CD4-positive, alpha-beta T cell (primary cell): ENCODE measurements at regions not wholly inside any gene's neighbourhood (a gene's known extent, or its start where the extent isn't known, plus 50 kb on each side); places are given as distances from the start of the nearest gene placed in this dataset.

Source experiments
- ATAC-seq: fragments of 200-7000 bp; cut with Tn5 transposase; one replicate; pipeline ENCODE4 v1.10.0; 2022; ENCODE audit warnings: mild to moderate bottlenecking; ENCODE audit not compliant: poor library complexity
- CTCF ChIA-PET: fragments of 350-600 bp; sonication (Branson Sonifier 250); formaldehyde crosslinking; loops from one replicate; lab custom pipeline; 2021; ENCODE audit warnings: antibody characterized with exemption, inconsistent platforms; lab: Charles Lee
- POLR2A ChIA-PET: fragments of 350-600 bp; sonication (Branson Sonifier 250); formaldehyde crosslinking; loops from one replicate; lab custom pipeline; 2021; ENCODE audit warnings: antibody characterized with exemption, inconsistent platforms; lab: Charles Lee
- DNase-seq, 14 experiments: peaks; one replicate each; pipeline ENCODE4 v3.0.0-alpha.2; 2013 to 2020; ENCODE audit warnings: mixed read lengths in 2 of 14
- H3K27ac ChIP-seq, 2 donors: one replicate each; pipeline versions ENCODE4 v1.5.1 to v1.7.0; 2013; ENCODE audit warnings: low read length in 2 of 2, low read depth in 1 of 2, mild to moderate bottlenecking in 1 of 2
- H3K27me3 ChIP-seq, 2 experiments: 1 replicate in 1 of 2; 2 replicates in 1 of 2; pipeline versions ENCODE4 v1.6.1 to v1.7.0; 2013; ENCODE audit warnings: low read length in 2 of 2, control low read depth in 1 of 2, mild to moderate bottlenecking in 1 of 2, moderate library complexity in 1 of 2; ENCODE audit not compliant: insufficient read depth in 2 of 2, control insufficient read depth in 1 of 2
- H3K36me3 ChIP-seq: one replicate; pipeline ENCODE4 v1.6.1; 2013; ENCODE audit warnings: low read length, control low read depth; ENCODE audit not compliant: insufficient read depth
- H3K4me1 ChIP-seq: one replicate; pipeline ENCODE4 v1.6.1; 2013; ENCODE audit warnings: low read length, control low read depth; ENCODE audit not compliant: insufficient read depth
- H3K4me3 ChIP-seq: one replicate; pipeline ENCODE4 v1.5.1; 2013; ENCODE audit warnings: mild to moderate bottlenecking, low read length, moderate library complexity
- H3K9me3 ChIP-seq, 2 experiments: 1 replicate in 1 of 2; 2 replicates in 1 of 2; pipeline versions ENCODE4 v1.6.1 to v1.7.0; 2013; ENCODE audit warnings: low read length in 2 of 2, mild to moderate bottlenecking in 2 of 2, control low read depth in 1 of 2, moderate library complexity in 1 of 2; ENCODE audit not compliant: control insufficient read depth in 1 of 2, insufficient read depth in 1 of 2
- H3K27ac Mint-ChIP-seq: one replicate; pipeline ENCODE4 v1.8.0; 2020; ENCODE audit warnings: mixed read lengths
- H3K27me3 Mint-ChIP-seq: one replicate; pipeline ENCODE4 v1.8.0; 2021; ENCODE audit warnings: mixed read lengths
- H3K36me3 Mint-ChIP-seq: one replicate; pipeline ENCODE4 v1.8.0; 2021; ENCODE audit warnings: low read depth, mixed read lengths
- H3K4me1 Mint-ChIP-seq: one replicate; pipeline ENCODE4 v1.8.0; 2021; ENCODE audit warnings: low read depth, mixed read lengths
- H3K4me3 Mint-ChIP-seq: one replicate; pipeline ENCODE4 v1.8.0; 2020; ENCODE audit warnings: mild to moderate bottlenecking, mixed read lengths
- H3K9me3 Mint-ChIP-seq: one replicate; pipeline ENCODE4 v1.8.0; 2020; ENCODE audit warnings: mixed read lengths
- CTCF ChIP-seq: fragments of 200-600 bp; IDR thresholded peaks from one replicate; pipeline ENCODE4 v1.8.0; 2022; ENCODE audit warnings: antibody characterized with exemption, mild to moderate bottlenecking
- intact Hi-C, 2 experiments: fragments of 100-400 bp; cut with DNase I in 1 of 2; cut with micrococcal nuclease in 1 of 2; formaldehyde crosslinking; loops; one replicate each; pipeline versions ENCODE4 v1.15.1 to v1.9.0; 2023 to 2025; cut with DNase I, micrococcal nuclease

DNA sequence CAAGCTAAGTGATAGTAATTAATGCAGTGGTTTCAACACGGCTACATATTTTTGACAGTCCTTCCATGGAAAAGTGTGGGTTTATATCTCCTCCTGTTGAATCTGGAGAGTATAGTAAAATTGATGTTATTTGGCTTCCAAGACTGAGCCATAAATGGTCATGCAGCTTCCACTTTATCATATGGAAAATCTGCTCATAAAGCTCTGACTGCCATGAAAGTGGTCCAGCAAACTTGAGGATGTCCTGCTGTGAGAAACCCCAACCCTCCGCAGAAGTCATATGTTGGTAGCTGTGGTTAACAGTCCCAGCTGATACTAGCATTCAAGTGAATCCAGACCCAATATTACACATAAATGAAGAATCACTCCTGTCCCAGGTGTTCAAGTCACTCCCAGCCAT is 378.3 kb downstream of the KCTD16 start:
- H3K4me1 ChIP-seq, result no peaks in the 10 kb centered on the region

DNA sequence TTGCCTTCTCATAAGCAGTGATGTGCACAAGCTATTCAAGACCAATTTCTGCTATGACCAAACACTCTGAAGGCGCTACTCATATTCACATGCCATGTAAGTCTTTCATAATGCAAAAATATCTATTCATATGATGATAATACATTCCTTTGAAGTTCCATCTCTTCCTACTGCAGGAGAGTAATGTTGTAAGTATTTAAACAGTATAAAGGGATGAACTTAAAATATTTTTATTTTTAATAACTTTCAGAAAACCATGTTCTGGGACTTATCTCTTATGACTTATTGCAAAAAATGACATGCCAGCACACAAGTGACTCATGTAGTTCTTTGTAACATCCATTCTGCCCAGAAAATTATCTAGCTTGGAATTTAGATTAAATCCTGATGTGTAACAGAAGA is 376.4 kb downstream of the KCTD16 start:
- Histone ChIP-seq H3K36me3 (no peaks in the 10 kb centered on the region), H3K9me3 (peaks cover 0 to 6% of the 10 kb centered on the region in 2 experiments), H3K27ac (no peak overlapping the region), H3K4me1 (no peaks in the 10 kb centered on the region), H3K4me3 (no peak overlapping the region), H3K27me3 (no peaks in the 10 kb centered on the region)
- ATAC-seq (no peak), DNase-seq (no peak)
- peaks cover 6% of the 10 kb centered on the region for H3K9me3 Mint-ChIP-seq
- intact Hi-C loops, result no loop called here
- no peak overlapping the region for H3K27ac Mint-ChIP-seq
- no peaks in the 10 kb centered on the region for H3K27me3 Mint-ChIP-seq
- ChIA-PET POLR2A (no interaction called here), CTCF (no interaction called here)
- TF ChIP-seq CTCF, result no peak
- H3K4me3 Mint-ChIP-seq, result no peak overlapping the region
- no peaks in the 10 kb centered on the region for H3K4me1 Mint-ChIP-seq
- no peaks in the 10 kb centered on the region for H3K36me3 Mint-ChIP-seq

More for the DNA sequence above, 378.3 kb downstream of the KCTD16 start:
- Mint-ChIP-seq H3K27me3 (no peaks in the 10 kb centered on the region), H3K4me3 (no peak overlapping the region), H3K4me1 (no peaks in the 10 kb centered on the region), H3K9me3 (peaks cover 6% of the 10 kb centered on the region), H3K27ac (no peak overlapping the region), H3K36me3 (no peaks in the 10 kb centered on the region)
- ChIA-PET POLR2A (no interaction called here), CTCF (no interaction called here)
- no peak for TF ChIP-seq CTCF
- Histone ChIP-seq H3K27me3 (no peaks in the 10 kb centered on the region), H3K9me3 (peaks cover 0 to 6% of the 10 kb centered on the region in 2 experiments), H3K27ac (no peak overlapping the region), H3K36me3 (no peaks in the 10 kb centered on the region), H3K4me3 (no peak overlapping the region)
- no peak for DNase-seq
- intact Hi-C loops, result no loop called here
- ATAC-seq, result no peak

GRCh38 chr5:144538845-144539244 is 368.2 kb downstream of the KCTD16 start:
- H3K36me3 ChIP-seq, result no peaks in the 10 kb centered on the region
- Mint-ChIP-seq H3K27me3 (no peaks in the 10 kb centered on the region), H3K4me3 (no peak overlapping the region), H3K9me3 (peaks cover 5% of the 10 kb centered on the region), H3K27ac (no peak overlapping the region), H3K4me1 (no peaks in the 10 kb centered on the region), H3K36me3 (no peaks in the 10 kb centered on the region)
- TF ChIP-seq CTCF, result no peak
- no peaks in the 10 kb centered on the region for H3K27me3 ChIP-seq
- H3K9me3 ChIP-seq, result peaks cover 0 to 7% of the 10 kb centered on the region in 2 experiments
- DNase-seq (no peak), ATAC-seq (no peak)
- CTCF ChIA-PET, result no interaction called here
- no peak overlapping the region for H3K27ac ChIP-seq
- H3K4me3 ChIP-seq, result no peak overlapping the region
- POLR2A ChIA-PET, result no interaction called here
- intact Hi-C loops, result no loop called here
- H3K4me1 ChIP-seq, result no peaks in the 10 kb centered on the region
